OCI-LY3 (cell line): ENCODE measurements at regions not wholly inside any gene's neighbourhood (a gene's known extent, or its start where the extent isn't known, plus 50 kb on each side); places are given as distances from the start of the nearest gene placed in this dataset.

ENCODE experiments used
- CTCF ChIP-seq: fragments of 200-600, 300-600 bp; sonication (generic); IDR thresholded peaks from 2 replicates; pipeline ENCODE4 v1.5.1; 2014; ENCODE audit warnings: antibody characterized with exemption, low read length, low read depth
- EZH2phosphoT487 ChIP-seq: fragments of 200-600 bp; shearing (Covaris generic); IDR thresholded peaks from 2 replicates; pipeline ENCODE4 v1.6.1; 2018; ENCODE audit warnings: antibody characterized with exemption, mixed run types, low read depth

DNA sequence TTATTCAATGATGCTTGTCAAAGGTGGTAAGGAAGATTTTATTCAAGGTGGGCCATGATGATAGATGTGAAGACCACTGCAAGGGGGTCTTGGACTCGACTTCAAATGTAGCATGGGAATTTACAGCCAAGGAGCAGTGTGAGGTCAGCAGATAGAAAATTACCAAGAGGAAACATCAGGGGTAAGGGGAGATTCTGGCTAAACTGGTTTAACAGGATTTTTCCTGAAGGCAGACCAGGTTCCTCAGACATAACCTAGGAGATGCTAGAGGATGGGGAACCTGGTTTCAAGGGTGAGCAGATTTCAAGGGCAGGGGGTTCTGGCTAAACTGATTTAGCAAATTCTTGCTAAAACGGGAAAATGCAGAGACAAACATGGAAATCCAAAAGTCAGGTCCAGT, 464.9 kb downstream of the TAFA4 start:
- no peak for TF ChIP-seq EZH2phosphoT487
- TF ChIP-seq CTCF, result no peak
